ENCODE measurements at regions not wholly inside any gene's neighbourhood (a gene's known extent, or its start where the extent isn't known, plus 50 kb on each side); places are given as distances from the start of the nearest gene placed in this dataset.
"Not testable (repeated sequence)": the region's sequence is repeated elsewhere in the genome, so short reads cannot be mapped to it uniquely, and the experiment has no call there.

- Histone ChIP-seq H3K36me3 (no peaks in the 10 kb centered on the region), H3K4me1 (no peaks in the 10 kb centered on the region), H3K4me3 (ENCODE audit: low read depth, low read length) (no peak overlapping the region), H3K9me3 (no peaks in the 10 kb centered on the region), H3K27me3 (no peaks in the 10 kb centered on the region)
- no peak for DNase-seq
- TF ChIP-seq, protein P1, sequence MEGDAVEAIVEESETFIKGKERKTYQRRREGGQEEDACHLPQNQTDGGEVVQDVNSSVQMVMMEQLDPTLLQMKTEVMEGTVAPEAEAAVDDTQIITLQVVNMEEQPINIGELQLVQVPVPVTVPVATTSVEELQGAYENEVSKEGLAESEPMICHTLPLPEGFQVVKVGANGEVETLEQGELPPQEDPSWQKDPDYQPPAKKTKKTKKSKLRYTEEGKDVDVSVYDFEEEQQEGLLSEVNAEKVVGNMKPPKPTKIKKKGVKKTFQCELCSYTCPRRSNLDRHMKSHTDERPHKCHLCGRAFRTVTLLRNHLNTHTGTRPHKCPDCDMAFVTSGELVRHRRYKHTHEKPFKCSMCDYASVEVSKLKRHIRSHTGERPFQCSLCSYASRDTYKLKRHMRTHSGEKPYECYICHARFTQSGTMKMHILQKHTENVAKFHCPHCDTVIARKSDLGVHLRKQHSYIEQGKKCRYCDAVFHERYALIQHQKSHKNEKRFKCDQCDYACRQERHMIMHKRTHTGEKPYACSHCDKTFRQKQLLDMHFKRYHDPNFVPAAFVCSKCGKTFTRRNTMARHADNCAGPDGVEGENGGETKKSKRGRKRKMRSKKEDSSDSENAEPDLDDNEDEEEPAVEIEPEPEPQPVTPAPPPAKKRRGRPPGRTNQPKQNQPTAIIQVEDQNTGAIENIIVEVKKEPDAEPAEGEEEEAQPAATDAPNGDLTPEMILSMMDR (IDR thresholded peaks at IDR 0.05; ENCODE audit: low read depth, low read length): no peak
These were observed 201.4 kb upstream of the DDX18 start for GRCh38 chr2:117613101-117613500.

GRCh38 chr2:117614296-117614695 lies 200.2 kb upstream of the DDX18 start:
- H3K9me3 ChIP-seq: no peaks in the 10 kb centered on the region
- H3K4me1 ChIP-seq: no peaks in the 10 kb centered on the region
- no peaks in the 10 kb centered on the region for H3K36me3 ChIP-seq
- no peaks in the 10 kb centered on the region for H3K27me3 ChIP-seq
- TF ChIP-seq, protein P1 (IDR thresholded peaks at IDR 0.05; ENCODE audit: low read depth, low read length): no peak
- no peak overlapping the region for H3K4me3 ChIP-seq (ENCODE audit: low read depth, low read length)
- no peak for DNase-seq

DNA sequence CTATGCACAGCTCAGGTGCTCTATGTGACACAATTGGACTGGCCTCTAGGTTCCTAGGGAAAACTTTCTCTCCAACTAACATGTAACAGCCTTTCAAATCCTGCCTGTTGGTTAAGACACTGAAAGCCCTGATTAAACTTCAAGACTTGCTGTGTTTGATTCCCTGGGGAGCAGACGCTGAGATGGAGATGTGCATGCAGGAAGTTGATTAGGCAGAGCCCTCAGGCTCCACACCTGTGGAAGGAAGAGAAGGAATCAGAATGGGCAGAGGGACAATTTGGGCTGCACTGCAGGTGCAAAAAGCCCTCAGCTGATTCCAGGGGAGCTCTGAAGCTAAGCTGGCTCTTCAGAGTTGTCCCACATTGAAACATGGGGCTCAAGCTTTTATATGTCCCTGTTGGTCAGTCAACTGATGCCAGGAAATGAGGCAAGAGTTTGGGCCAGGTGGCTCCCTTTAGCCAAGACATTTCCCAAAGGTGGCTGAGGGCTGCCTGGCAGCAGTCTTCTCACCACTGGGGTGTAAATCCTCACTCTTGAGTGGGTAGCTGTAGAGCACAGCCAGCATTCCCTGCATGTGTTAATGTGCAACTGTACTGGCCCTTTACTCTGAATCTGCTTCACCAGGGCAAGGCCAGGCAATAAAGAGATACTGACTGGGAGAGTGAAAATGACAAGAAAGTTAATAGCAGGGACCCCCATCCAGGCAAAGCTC lies 199.5 kb upstream of the DDX18 start:
- DNase-seq: no peak
- Histone ChIP-seq H3K36me3 (no peaks in the 10 kb centered on the region), H3K4me1 (no peaks in the 10 kb centered on the region), H3K27me3 (no peaks in the 10 kb centered on the region), H3K9me3 (no peaks in the 10 kb centered on the region), H3K4me3 (ENCODE audit: low read depth, low read length) (no peak overlapping the region)
- TF ChIP-seq, protein P1 (IDR thresholded peaks at IDR 0.05; ENCODE audit: low read depth, low read length): no peak

- H3K4me3 ChIP-seq (ENCODE audit: low read depth, low read length): no peak overlapping the region
- H3K9me3 ChIP-seq: no peaks in the 10 kb centered on the region
- no peaks in the 10 kb centered on the region for H3K27me3 ChIP-seq
- TF ChIP-seq, protein P1 (IDR thresholded peaks at IDR 0.05; ENCODE audit: low read depth, low read length): no peak
- no peak for DNase-seq
- H3K4me1 ChIP-seq: no peaks in the 10 kb centered on the region
- H3K36me3 ChIP-seq: no peaks in the 10 kb centered on the region
These were observed 195.9 kb upstream of the DDX18 start for GRCh38 chr2:117618607-117619006.

GRCh38 chr2:117621326-117621725 lies 193.2 kb upstream of the DDX18 start:
- TF ChIP-seq, protein P1 (IDR thresholded peaks at IDR 0.05; ENCODE audit: low read depth, low read length): no peak
- Histone ChIP-seq H3K9me3 (no peaks in the 10 kb centered on the region), H3K4me3 (ENCODE audit: low read depth, low read length) (no peak overlapping the region), H3K4me1 (no peaks in the 10 kb centered on the region), H3K36me3 (no peaks in the 10 kb centered on the region), H3K27me3 (no peaks in the 10 kb centered on the region)
- no peak for DNase-seq

DNA sequence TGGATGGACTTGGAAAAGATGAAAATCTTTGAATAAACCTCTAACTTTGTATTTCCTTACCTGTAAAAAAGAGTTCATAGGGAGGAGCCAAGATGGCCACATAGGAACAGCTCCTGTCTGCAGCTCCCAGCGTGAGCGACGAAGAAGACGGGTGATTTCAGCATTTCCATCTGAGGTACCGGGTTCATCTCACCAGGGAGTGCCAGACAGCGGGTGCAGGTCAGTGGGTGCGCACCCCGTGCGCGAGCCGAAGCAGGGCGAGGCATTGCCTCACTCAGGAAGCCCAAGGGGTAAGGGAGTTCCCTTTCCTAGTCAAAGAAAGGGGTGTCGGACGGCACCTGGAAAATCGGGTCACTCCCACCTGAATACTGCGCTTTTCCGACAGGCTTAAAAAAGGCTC lies 191.3 kb upstream of the DDX18 start:
- not testable (repeated sequence) for DNase-seq

More for the DNA sequence above, 191.3 kb upstream of the DDX18 start:
- not testable (repeated sequence) for H3K4me1 ChIP-seq; H3K36me3 ChIP-seq; H3K9me3 ChIP-seq; H3K4me3 ChIP-seq (ENCODE audit: low read depth, low read length); H3K27me3 ChIP-seq
